Astrocyte (in vitro differentiated cells and primary cell): ENCODE measurements at regions not wholly inside any gene's neighbourhood (a gene's known extent, or its start where the extent isn't known, plus 50 kb on each side); places are given as distances from the start of the nearest gene placed in this dataset.

Source experiments
- CTCF ChIP-seq: IDR thresholded peaks from 2 replicates; pipeline ENCODE4 v1.5.1; 2011; ENCODE audit warnings: low read depth, mild to moderate bottlenecking, inconsistent platforms, low read length, moderate library complexity; ENCODE audit not compliant: insufficient read depth
- EZH2 ChIP-seq: IDR thresholded peaks from 2 replicates; pipeline ENCODE4 v1.6.1; 2012; ENCODE audit warnings: mild to moderate bottlenecking, low read length, inconsistent platforms; ENCODE audit not compliant: insufficient read depth

GRCh38 chr14:76698191-76698590 is 63.1 kb upstream of the VASH1 start:
- no peak for TF ChIP-seq CTCF
- TF ChIP-seq EZH2: no peak
